NCI-H128 (cell line): ENCODE measurements at regions not wholly inside any gene's neighbourhood (a gene's known extent, or its start where the extent isn't known, plus 50 kb on each side); places are given as distances from the start of the nearest gene placed in this dataset.

Source experiments
- DNase-seq: peaks from one replicate; lab custom pipeline; 2025; ENCODE audit not compliant: unreplicated experiment; lab: John Stamatoyannopoulos, UW

GRCh38 chr2:765369-765768 lies 88.2 kb upstream of the TMEM18 start:
- no peak for DNase-seq

GRCh38 chr2:763766-764525 lies 86.7 kb upstream of the TMEM18 start:
- no peak for DNase-seq

GRCh38 chr2:762646-763045 lies 85.4 kb upstream of the TMEM18 start:
- DNase-seq, result no peak

GRCh38 chr2:761384-761783 lies 84.2 kb upstream of the TMEM18 start:
- no peak for DNase-seq

- DNase-seq, result no peak
These were observed 82.8 kb upstream of the TMEM18 start for GRCh38 chr2:760001-760400.

- DNase-seq, result no peak
These were observed 81.0 kb upstream of the TMEM18 start for GRCh38 chr2:758073-758820.

- DNase-seq, result no peak
These were observed 75.9 kb upstream of the TMEM18 start for GRCh38 chr2:753123-753522.

GRCh38 chr2:751474-751873 lies 74.3 kb upstream of the TMEM18 start:
- no peak for DNase-seq

- DNase-seq, result no peak
These were observed 73.4 kb upstream of the TMEM18 start for GRCh38 chr2:750628-751027.

GRCh38 chr2:747762-748351 lies 70.7 kb upstream of the TMEM18 start:
- DNase-seq, result no peak

- no peak for DNase-seq
These were observed 69.5 kb upstream of the TMEM18 start for GRCh38 chr2:746697-747096.

GRCh38 chr2:744088-744487 lies 66.9 kb upstream of the TMEM18 start:
- DNase-seq, result no peak

GRCh38 chr2:742221-742620 lies 65.0 kb upstream of the TMEM18 start:
- DNase-seq, result no peak

GRCh38 chr2:741195-741496 lies 63.9 kb upstream of the TMEM18 start:
- no peak for DNase-seq

- DNase-seq, result peak; percentile 96
These were observed 63.4 kb upstream of the TMEM18 start for GRCh38 chr2:740322-741194.

- peak; percentile 74 for DNase-seq
These were observed 62.7 kb upstream of the TMEM18 start for GRCh38 chr2:739864-740321.

- DNase-seq, result no peak
These were observed 59.7 kb upstream of the TMEM18 start for GRCh38 chr2:736939-737338.

GRCh38 chr2:735670-736218 lies 58.5 kb upstream of the TMEM18 start:
- DNase-seq, result no peak

- DNase-seq, result no peak
These were observed 57.3 kb upstream of the TMEM18 start for GRCh38 chr2:734496-734895.

- DNase-seq, result no peak
These were observed 56.3 kb upstream of the TMEM18 start for GRCh38 chr2:733495-733894.

GRCh38 chr2:733001-733400 lies 55.8 kb upstream of the TMEM18 start:
- no peak for DNase-seq
